GM12878 (cell line): ENCODE measurements at regions not wholly inside any gene's neighbourhood (a gene's known extent, or its start where the extent isn't known, plus 50 kb on each side); places are given as distances from the start of the nearest gene placed in this dataset.

Source experiments
- ATAC-seq: fragments of 200-7000 bp; cut with Tn5 transposase; 3 replicates; pipeline ENCODE4 v1.9.1; 2020; ENCODE audit warnings: mild to moderate bottlenecking, moderate library complexity
- BruUV-seq: library from RNA; stranded (reverse); fragments of 400-500 nt; replicated peaks from 2 replicates; lab custom pipeline; 2021; lab: Mats Ljungman, UMichigan
- CTCF ChIA-PET: fragments of 300-600 bp; sonication (Branson Sonifier 250); formaldehyde crosslinking; extraction: SDS; loops from one replicate; lab custom pipeline; 2021; ENCODE audit warnings: inconsistent platforms; lab: Yijun Ruan, JAX
- POLR2A ChIA-PET: fragments of 350-600 bp; formaldehyde crosslinking; extraction: SDS; loops from one replicate; lab custom pipeline; 2021; ENCODE audit warnings: inconsistent platforms; lab: Charles Lee
- RAD21 ChIA-PET: fragments of 300-600 bp; sonication (Branson Sonifier 250); formaldehyde crosslinking; loops from one replicate; lab custom pipeline; 2023; ENCODE audit warnings: antibody characterized with exemption; ENCODE audit not compliant: unreplicated experiment; lab: Charles Lee
- SMC1A ChIA-PET: fragments of 300-600 bp; sonication (Branson Sonifier 250); formaldehyde crosslinking; loops from one replicate; lab custom pipeline; 2023; ENCODE audit not compliant: unreplicated experiment, uncharacterized antibody; lab: Charles Lee
- DNase-seq: peaks from one replicate; pipeline ENCODE4 v3.0.0-alpha.2; 2011; ENCODE audit warnings: low read depth, low spot score
- FAIRE-seq: peaks from 3 replicates; lab custom pipeline; 2011; peaks lifted over from hg19 to GRCh38; lab: Jason Lieb, UNC
- H2AFZ ChIP-seq: 2 replicates; pipeline ENCODE4 v1.6.0; 2011; ENCODE audit warnings: low read depth, low read length, control low read depth; ENCODE audit not compliant: control insufficient read depth
- H3K27ac ChIP-seq: 2 replicates; pipeline ENCODE4 v1.5.1; 2011; ENCODE audit warnings: control low read depth; ENCODE audit not compliant: control insufficient read depth, insufficient read depth
- H3K27me3 ChIP-seq, 2 experiments: replicated peaks in 1 of 2; 2 replicates each; pipeline versions ENCODE4 v1.6.0 to v1.6.1; 2011; ENCODE audit warnings: low read length in 1 of 2; ENCODE audit not compliant: control insufficient read depth in 2 of 2, insufficient read depth in 2 of 2
- H3K36me3 ChIP-seq, 2 experiments: 2 replicates each; pipeline ENCODE4 v1.5.1; 2011; ENCODE audit warnings: low read length in 1 of 2; ENCODE audit not compliant: control insufficient read depth in 2 of 2, insufficient read depth in 2 of 2
- H3K4me1 ChIP-seq: 2 replicates; pipeline ENCODE4 v1.6.1; 2011; ENCODE audit warnings: mild to moderate bottlenecking, low read length, moderate library complexity, mixed read lengths; ENCODE audit not compliant: control insufficient read depth, insufficient read depth
- H3K4me2 ChIP-seq: 2 replicates; pipeline ENCODE4 v1.6.0; 2011; ENCODE audit warnings: control low read depth; ENCODE audit not compliant: control insufficient read depth, insufficient read depth
- H3K4me3 ChIP-seq: fragments of 200-600 bp; sonication (generic); 2 replicates; pipeline ENCODE4 v1.5.1; 2016
- H3K79me2 ChIP-seq: 2 replicates; pipeline ENCODE4 v1.6.0; 2011; ENCODE audit warnings: low read length; ENCODE audit not compliant: control insufficient read depth, insufficient read depth
- H3K9ac ChIP-seq: 2 replicates; pipeline ENCODE4 v1.8.0; 2011; ENCODE audit warnings: low read length, control low read depth, mixed read lengths; ENCODE audit not compliant: control insufficient read depth, insufficient read depth
- H3K9me3 ChIP-seq: replicated peaks from 3 replicates; pipeline ENCODE4 v1.5.1; 2011; ENCODE audit warnings: mild to moderate bottlenecking, low read length; ENCODE audit not compliant: control insufficient read depth, insufficient read depth
- H4K20me1 ChIP-seq: 2 replicates; pipeline ENCODE4 v1.6.0; 2011; ENCODE audit not compliant: control insufficient read depth, insufficient read depth
- BACH1 ChIP-seq: fragments of 450-650 bp; IDR thresholded peaks from 2 replicates; pipeline ENCODE4 v1.6.1; 2017; ENCODE audit warnings: mild to moderate bottlenecking, borderline replicate concordance
- BCLAF1 ChIP-seq: fragments of 450-650 bp; IDR thresholded peaks from 2 replicates; pipeline ENCODE4 v1.6.1; 2017; ENCODE audit warnings: antibody characterized with exemption, mild to moderate bottlenecking, moderate library complexity
- CHD1 ChIP-seq: IDR thresholded peaks from 2 replicates; pipeline ENCODE4 v1.6.1; 2012; ENCODE audit warnings: low read depth, low read length, improper control_type of control experiment
- CHD2 ChIP-seq: IDR thresholded peaks from 2 replicates; pipeline ENCODE4 v1.6.1; 2011; ENCODE audit warnings: low read depth, low read length, improper control_type of control experiment, borderline replicate concordance
- ETV6 ChIP-seq, 2 experiments: fragments of 450-650 bp in 1 of 2; IDR thresholded peaks in 1 of 2; conservative IDR thresholded peaks in 1 of 2; 2 replicates each; pipeline ENCODE4 v1.6.1; 2014; ENCODE audit warnings: antibody characterized with exemption in 1 of 2, borderline replicate concordance in 1 of 2, low read depth in 1 of 2, mild to moderate bottlenecking in 1 of 2, moderate library complexity in 1 of 2
- FOXK2 ChIP-seq: fragments of 450-650 bp; IDR thresholded peaks from 2 replicates; pipeline ENCODE4 v1.6.1; 2017; ENCODE audit warnings: mild to moderate bottlenecking, moderate library complexity
- IRF4 ChIP-seq: IDR thresholded peaks from 2 replicates; pipeline ENCODE4 v1.6.1; 2011; ENCODE audit warnings: low read depth, low read length
- MAX ChIP-seq: IDR thresholded peaks from 2 replicates; pipeline ENCODE4 v1.6.1; 2012; ENCODE audit warnings: low read depth, low read length, improper control_type of control experiment
- NBN ChIP-seq: fragments of 450-650 bp; IDR thresholded peaks from 2 replicates; pipeline ENCODE4 v1.6.1; 2016
- NFXL1 ChIP-seq: fragments of 450-650 bp; IDR thresholded peaks from 2 replicates; pipeline ENCODE4 v1.6.1; 2017; ENCODE audit warnings: antibody characterized with exemption, mild to moderate bottlenecking, borderline replicate concordance
- RELA ChIP-seq: fragments of 450-650 bp; IDR thresholded peaks from 2 replicates; pipeline ENCODE4 v1.8.0; 2014; ENCODE audit warnings: borderline replicate concordance; ENCODE audit not compliant: partially characterized antibody
- USF1 ChIP-seq: IDR thresholded peaks from 2 replicates; pipeline ENCODE4 v1.6.1; 2011; ENCODE audit warnings: borderline replicate concordance, low read depth, mild to moderate bottlenecking, moderate library complexity, mixed read lengths, low read length; ENCODE audit not compliant: insufficient read depth; ENCODE audit errors: extremely low read length
- YBX1 ChIP-seq: fragments of 450-650 bp; IDR thresholded peaks from 2 replicates; pipeline ENCODE4 v1.6.1; 2016; ENCODE audit warnings: antibody characterized with exemption
- ZBED1 ChIP-seq: IDR thresholded peaks from 2 replicates; pipeline ENCODE4 v1.6.1; 2016; ENCODE audit warnings: borderline replicate concordance
- WGBS: methylation state at CpG from one replicate; pipeline ENCODE4 v1.1.6; 2016; ENCODE audit warnings: low lambda C conversion rate; ENCODE audit not compliant: insufficient replicate concordance, insufficient coverage; ENCODE audit errors: missing lambda C conversion rate; 5-methylcytosine and 5-hydroxymethylcytosine counted together
- in situ Hi-C: fragments of 300-500 bp; cut with MboI; formaldehyde crosslinking; loops from 9 replicates; pipeline ENCODE4 v1.14.3; 2018; ENCODE audit warnings: mixed read lengths
- intact Hi-C: fragments of 100-400 bp; cut with micrococcal nuclease; formaldehyde crosslinking; loops from one replicate; pipeline ENCODE4 v1.14.2; 2022; ENCODE audit not compliant: unreplicated experiment
- TF ChIP-seq, protein P1 (sequence below): IDR thresholded peaks from 2 replicates; pipeline ENCODE4 v1.6.1; 2011; ENCODE audit warnings: borderline replicate concordance, low read depth, mild to moderate bottlenecking, moderate library complexity, low read length; ENCODE audit not compliant: insufficient read depth, poor library complexity, severe bottlenecking
- TF ChIP-seq, protein P2 (sequence below): fragments of 450-650 bp; IDR thresholded peaks from 2 replicates; pipeline ENCODE4 v1.6.1; 2017; ENCODE audit warnings: mild to moderate bottlenecking, low read depth, inconsistent platforms; ENCODE audit not compliant: poor library complexity, severe bottlenecking

DNA sequence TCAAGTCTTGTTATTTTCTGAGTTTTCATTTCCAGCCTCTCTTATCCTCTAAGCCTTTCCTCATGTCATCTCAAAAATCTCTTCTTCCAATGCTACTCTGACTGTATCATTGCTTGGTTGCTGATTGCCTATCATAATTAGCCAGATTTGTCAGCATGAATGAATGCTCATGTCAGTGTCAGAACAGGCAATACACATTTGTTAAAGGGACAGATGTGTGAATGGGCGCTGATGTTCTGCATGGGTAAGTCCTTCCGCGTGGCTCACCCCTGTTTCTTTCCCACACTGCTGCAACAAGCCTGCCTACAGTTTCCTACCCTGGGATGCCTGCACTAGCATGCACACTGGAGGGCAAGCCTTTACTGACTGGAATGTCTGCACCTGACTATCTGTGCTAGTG lies 100.6 kb downstream of the RHOU start:
- in situ Hi-C loops, result no loop called here
- Histone ChIP-seq H3K9me3 (no peaks in the 10 kb centered on the region; the same call in 2 of the 3 replicates), H3K4me3 (no peak overlapping the region), H3K79me2 (no peaks in the 10 kb centered on the region), H4K20me1 (no peaks in the 10 kb centered on the region), H3K27me3 (0 out of 4 replicates have a peak, but pooled peaks cover 2 to 5% of the 10 kb centered on the region in 2 experiments), H3K36me3 (no peaks in the 10 kb centered on the region), H3K27ac (no peak overlapping the region), H3K4me1 (peaks cover under 1% of the 10 kb centered on the region; the same call in 1 of the 2 replicates), H3K9ac (no peak overlapping the region), H2AFZ (no peak overlapping the region), H3K4me2 (no peak overlapping the region)
- intact Hi-C loops, result no loop called here
- ATAC-seq (no peak), FAIRE-seq (no peak), DNase-seq (no peak)
- ChIA-PET RAD21 (interaction anchor here (1.5 to 1.6 kb wide), 2 partner anchors 28 to 63 kb away, joined by 4 to 7 read pairs; no protein-coding TSS in a partner anchor), CTCF (no interaction called here), SMC1A (no interaction called here), POLR2A (no interaction called here)
- 14% methylated on average over 3 of the region's 3 CpGs for WGBS
- no TSS peak for BruUV-seq
- no peak for TF ChIP-seq BCLAF1
- TF ChIP-seq BACH1, result no peak
- TF ChIP-seq, protein P1, sequence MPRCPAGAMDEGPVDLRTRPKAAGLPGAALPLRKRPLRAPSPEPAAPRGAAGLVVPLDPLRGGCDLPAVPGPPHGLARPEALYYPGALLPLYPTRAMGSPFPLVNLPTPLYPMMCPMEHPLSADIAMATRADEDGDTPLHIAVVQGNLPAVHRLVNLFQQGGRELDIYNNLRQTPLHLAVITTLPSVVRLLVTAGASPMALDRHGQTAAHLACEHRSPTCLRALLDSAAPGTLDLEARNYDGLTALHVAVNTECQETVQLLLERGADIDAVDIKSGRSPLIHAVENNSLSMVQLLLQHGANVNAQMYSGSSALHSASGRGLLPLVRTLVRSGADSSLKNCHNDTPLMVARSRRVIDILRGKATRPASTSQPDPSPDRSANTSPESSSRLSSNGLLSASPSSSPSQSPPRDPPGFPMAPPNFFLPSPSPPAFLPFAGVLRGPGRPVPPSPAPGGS, result no peak
- no peak for TF ChIP-seq CHD2
- no peak for TF ChIP-seq CHD1
- no peak for TF ChIP-seq USF1
- TF ChIP-seq FOXK2, result no peak
- TF ChIP-seq, protein P2, sequence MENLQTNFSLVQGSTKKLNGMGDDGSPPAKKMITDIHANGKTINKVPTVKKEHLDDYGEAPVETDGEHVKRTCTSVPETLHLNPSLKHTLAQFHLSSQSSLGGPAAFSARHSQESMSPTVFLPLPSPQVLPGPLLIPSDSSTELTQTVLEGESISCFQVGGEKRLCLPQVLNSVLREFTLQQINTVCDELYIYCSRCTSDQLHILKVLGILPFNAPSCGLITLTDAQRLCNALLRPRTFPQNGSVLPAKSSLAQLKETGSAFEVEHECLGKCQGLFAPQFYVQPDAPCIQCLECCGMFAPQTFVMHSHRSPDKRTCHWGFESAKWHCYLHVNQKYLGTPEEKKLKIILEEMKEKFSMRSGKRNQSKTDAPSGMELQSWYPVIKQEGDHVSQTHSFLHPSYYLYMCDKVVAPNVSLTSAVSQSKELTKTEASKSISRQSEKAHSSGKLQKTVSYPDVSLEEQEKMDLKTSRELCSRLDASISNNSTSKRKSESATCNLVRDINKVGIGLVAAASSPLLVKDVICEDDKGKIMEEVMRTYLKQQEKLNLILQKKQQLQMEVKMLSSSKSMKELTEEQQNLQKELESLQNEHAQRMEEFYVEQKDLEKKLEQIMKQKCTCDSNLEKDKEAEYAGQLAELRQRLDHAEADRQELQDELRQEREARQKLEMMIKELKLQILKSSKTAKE, result no peak
- TF ChIP-seq MAX, result no peak
- TF ChIP-seq NBN, result no peak
- TF ChIP-seq YBX1, result no peak
- no peak for TF ChIP-seq RELA
- no peak for TF ChIP-seq IRF4
- TF ChIP-seq ZBED1, result no peak
- no peak for TF ChIP-seq ETV6 (conservative IDR thresholded peaks at IDR 0.05 in 1 of 2, IDR thresholded peaks at IDR 0.05 in 1 of 2; ENCODE audit: borderline replicate concordance in 1 of 2, low read depth in 1 of 2)
- TF ChIP-seq NFXL1, result no peak
